Ishikawa (cell line): ENCODE measurements at regions not wholly inside any gene's neighbourhood (a gene's known extent, or its start where the extent isn't known, plus 50 kb on each side); places are given as distances from the start of the nearest gene placed in this dataset.

ENCODE experiments used
- CEBPB ChIP-seq: IDR thresholded peaks from 2 replicates; pipeline ENCODE4 v1.6.1; 2012
- CREB1 ChIP-seq: IDR thresholded peaks from 2 replicates; pipeline ENCODE4 v1.6.1; 2012; ENCODE audit warnings: low read depth
- EGR1 ChIP-seq: IDR thresholded peaks from 2 replicates; pipeline ENCODE4 v1.6.1; 2012
- EP300 ChIP-seq: IDR thresholded peaks from 2 replicates; pipeline ENCODE4 v1.6.1; 2012; ENCODE audit warnings: borderline replicate concordance
- RAD21 ChIP-seq: IDR thresholded peaks from 2 replicates; pipeline ENCODE4 v1.6.1; 2012; ENCODE audit warnings: low read depth
- TAF1 ChIP-seq: IDR thresholded peaks from 2 replicates; pipeline ENCODE4 v1.6.1; 2012; ENCODE audit warnings: low read depth, mild to moderate bottlenecking
- YY1 ChIP-seq: IDR thresholded peaks from 2 replicates; pipeline ENCODE4 v1.6.1; 2012; ENCODE audit warnings: low read depth
- TF ChIP-seq, protein P1 (sequence below): IDR thresholded peaks from 2 replicates; pipeline ENCODE4 v1.6.1; 2012; ENCODE audit warnings: low read depth, mild to moderate bottlenecking
- TF ChIP-seq, protein P2 (sequence below): IDR thresholded peaks from 2 replicates; pipeline ENCODE4 v1.6.1; 2012
- TF ChIP-seq, protein P3 (sequence below): IDR thresholded peaks from 2 replicates; pipeline ENCODE4 v1.6.1; 2012

DNA sequence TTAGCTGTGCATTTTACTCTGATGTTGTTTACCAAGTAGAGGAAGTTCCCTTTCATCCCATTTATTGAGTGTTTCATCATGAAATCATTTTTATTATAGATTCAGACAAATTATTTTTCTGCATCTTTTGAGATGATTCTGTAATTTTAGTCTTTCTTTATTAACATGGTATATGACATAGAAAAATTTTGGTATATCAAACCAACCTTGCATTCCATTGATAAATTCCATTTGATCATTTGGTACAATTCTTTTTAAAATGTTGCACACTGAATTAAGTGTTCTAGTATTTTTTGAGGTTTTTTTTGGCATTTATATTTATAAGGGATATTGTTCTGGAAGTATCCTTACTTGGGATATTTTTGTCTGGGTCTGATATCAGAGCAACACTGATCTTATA, 308.4 kb downstream of the DLEU7 start:
- TF ChIP-seq EGR1 (no peak), TAF1 (no peak), CREB1 (no peak), YY1 (no peak), RAD21 (no peak), EP300 (no peak), CEBPB (no peak)
- TF ChIP-seq, protein P1, sequence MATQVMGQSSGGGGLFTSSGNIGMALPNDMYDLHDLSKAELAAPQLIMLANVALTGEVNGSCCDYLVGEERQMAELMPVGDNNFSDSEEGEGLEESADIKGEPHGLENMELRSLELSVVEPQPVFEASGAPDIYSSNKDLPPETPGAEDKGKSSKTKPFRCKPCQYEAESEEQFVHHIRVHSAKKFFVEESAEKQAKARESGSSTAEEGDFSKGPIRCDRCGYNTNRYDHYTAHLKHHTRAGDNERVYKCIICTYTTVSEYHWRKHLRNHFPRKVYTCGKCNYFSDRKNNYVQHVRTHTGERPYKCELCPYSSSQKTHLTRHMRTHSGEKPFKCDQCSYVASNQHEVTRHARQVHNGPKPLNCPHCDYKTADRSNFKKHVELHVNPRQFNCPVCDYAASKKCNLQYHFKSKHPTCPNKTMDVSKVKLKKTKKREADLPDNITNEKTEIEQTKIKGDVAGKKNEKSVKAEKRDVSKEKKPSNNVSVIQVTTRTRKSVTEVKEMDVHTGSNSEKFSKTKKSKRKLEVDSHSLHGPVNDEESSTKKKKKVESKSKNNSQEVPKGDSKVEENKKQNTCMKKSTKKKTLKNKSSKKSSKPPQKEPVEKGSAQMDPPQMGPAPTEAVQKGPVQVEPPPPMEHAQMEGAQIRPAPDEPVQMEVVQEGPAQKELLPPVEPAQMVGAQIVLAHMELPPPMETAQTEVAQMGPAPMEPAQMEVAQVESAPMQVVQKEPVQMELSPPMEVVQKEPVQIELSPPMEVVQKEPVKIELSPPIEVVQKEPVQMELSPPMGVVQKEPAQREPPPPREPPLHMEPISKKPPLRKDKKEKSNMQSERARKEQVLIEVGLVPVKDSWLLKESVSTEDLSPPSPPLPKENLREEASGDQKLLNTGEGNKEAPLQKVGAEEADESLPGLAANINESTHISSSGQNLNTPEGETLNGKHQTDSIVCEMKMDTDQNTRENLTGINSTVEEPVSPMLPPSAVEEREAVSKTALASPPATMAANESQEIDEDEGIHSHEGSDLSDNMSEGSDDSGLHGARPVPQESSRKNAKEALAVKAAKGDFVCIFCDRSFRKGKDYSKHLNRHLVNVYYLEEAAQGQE = no peak
- TF ChIP-seq, protein P2, sequence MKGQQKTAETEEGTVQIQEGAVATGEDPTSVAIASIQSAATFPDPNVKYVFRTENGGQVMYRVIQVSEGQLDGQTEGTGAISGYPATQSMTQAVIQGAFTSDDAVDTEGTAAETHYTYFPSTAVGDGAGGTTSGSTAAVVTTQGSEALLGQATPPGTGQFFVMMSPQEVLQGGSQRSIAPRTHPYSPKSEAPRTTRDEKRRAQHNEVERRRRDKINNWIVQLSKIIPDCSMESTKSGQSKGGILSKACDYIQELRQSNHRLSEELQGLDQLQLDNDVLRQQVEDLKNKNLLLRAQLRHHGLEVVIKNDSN = no peak
- TF ChIP-seq, protein P3, sequence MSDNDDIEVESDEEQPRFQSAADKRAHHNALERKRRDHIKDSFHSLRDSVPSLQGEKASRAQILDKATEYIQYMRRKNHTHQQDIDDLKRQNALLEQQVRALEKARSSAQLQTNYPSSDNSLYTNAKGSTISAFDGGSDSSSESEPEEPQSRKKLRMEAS = no peak
